Adrenal gland (tissue), 5 donors: ENCODE measurements at regions not wholly inside any gene's neighbourhood (a gene's known extent, or its start where the extent isn't known, plus 50 kb on each side); places are given as distances from the start of the nearest gene placed in this dataset.

Experiments used
- POLR2A ChIP-seq, 2 donors: fragments of 450-650 bp; IDR thresholded peaks; one replicate each; pipeline ENCODE4 v1.6.1; 2017; ENCODE audit warnings: antibody characterized with exemption in 2 of 2, mild to moderate bottlenecking in 2 of 2, moderate library complexity in 1 of 2
- TF ChIP-seq, protein P1 (sequence below), 6 experiments: fragments of 450-650 bp in 4 of 6; fragments of 200-600 bp in 2 of 6; sonication (generic) in 1 of 6; IDR thresholded peaks; 1 replicate in 5 of 6; 2 replicates in 1 of 6; pipeline versions ENCODE4 v1.5.1 to v1.8.0; 2016 to 2021; ENCODE audit warnings: antibody characterized with exemption in 6 of 6, mild to moderate bottlenecking in 2 of 6, moderate library complexity in 1 of 6
- donor health status: DM: no; HTN: no; CAD: no.

DNA sequence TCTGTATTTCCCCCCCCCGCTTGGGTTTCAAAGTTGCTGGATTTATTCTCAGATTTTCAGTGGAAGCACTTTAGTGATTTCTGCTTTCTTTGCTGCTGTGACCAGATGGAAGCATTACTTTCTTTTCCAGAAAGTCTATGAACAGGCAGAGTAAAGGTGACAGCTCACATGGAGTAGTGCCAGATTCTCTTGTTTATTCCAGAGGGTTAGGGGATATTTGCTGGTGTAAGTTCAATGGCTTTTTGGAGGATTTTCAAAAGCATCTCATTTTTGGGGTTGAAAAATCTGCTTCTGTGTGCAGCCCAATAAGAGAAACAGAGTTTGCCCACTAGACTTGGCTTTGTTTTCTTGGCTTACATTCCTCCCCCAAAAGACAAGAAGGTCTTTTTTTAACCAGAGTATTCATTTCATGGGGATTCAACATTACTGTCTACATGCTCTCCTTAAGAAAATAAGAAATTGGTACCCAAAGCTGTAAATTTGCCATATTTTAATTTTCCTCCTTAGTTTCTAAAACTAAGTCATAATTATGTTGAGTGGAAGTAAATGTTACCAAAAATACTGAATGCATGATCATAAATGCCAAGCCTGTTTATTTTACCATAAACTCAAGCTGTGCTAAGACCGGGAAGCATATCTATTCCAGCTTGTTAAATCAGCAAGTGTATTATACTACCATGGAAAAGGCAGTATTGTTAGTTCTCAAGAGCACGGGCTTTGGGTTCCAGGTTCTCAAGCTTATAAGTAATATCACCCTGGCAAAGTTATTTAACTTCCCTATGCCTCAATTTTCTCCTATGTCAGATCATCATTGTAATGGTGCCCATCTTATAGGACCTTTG is 557.2 kb downstream of the CPS1 start:
- TF ChIP-seq, protein P1, sequence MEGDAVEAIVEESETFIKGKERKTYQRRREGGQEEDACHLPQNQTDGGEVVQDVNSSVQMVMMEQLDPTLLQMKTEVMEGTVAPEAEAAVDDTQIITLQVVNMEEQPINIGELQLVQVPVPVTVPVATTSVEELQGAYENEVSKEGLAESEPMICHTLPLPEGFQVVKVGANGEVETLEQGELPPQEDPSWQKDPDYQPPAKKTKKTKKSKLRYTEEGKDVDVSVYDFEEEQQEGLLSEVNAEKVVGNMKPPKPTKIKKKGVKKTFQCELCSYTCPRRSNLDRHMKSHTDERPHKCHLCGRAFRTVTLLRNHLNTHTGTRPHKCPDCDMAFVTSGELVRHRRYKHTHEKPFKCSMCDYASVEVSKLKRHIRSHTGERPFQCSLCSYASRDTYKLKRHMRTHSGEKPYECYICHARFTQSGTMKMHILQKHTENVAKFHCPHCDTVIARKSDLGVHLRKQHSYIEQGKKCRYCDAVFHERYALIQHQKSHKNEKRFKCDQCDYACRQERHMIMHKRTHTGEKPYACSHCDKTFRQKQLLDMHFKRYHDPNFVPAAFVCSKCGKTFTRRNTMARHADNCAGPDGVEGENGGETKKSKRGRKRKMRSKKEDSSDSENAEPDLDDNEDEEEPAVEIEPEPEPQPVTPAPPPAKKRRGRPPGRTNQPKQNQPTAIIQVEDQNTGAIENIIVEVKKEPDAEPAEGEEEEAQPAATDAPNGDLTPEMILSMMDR (IDR thresholded peaks at IDR 0.05) = no peak
- TF ChIP-seq POLR2A (IDR thresholded peaks at IDR 0.05) = no peak
